Epithelial cell of proximal tubule (primary cell): ENCODE measurements at regions not wholly inside any gene's neighbourhood (a gene's known extent, or its start where the extent isn't known, plus 50 kb on each side); places are given as distances from the start of the nearest gene placed in this dataset.

Experiments used
- DNase-seq: peaks from one replicate; pipeline ENCODE4 v3.0.0-alpha.2; 2011; ENCODE audit warnings: low read depth
- H3K4me3 ChIP-seq: 2 replicates; pipeline ENCODE4 v1.5.1; 2011; ENCODE audit warnings: low read depth, mild to moderate bottlenecking, low read length
- TF ChIP-seq, protein P1 (sequence below): conservative IDR thresholded peaks from 2 replicates; pipeline ENCODE4 v1.5.1; 2012; ENCODE audit warnings: low read depth, mild to moderate bottlenecking, low read length

DNA sequence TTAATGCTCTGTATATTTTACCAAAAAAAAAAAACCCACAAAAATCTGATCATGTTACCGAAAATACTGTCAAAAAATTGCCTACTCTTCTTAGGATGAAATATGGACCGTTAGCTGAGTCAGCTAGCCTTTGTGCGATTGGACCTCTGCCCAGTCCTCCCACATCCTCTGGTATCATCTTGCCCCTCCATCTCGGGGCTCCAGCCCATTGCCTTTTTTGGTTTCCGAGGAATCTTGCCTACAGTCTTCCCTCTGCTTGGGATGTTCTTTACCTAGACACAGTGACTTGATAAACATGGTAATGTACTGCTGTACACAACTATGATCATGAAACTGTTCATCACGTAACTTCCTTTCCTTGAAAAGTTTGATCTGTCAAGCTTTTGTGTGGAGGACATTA, 371.4 kb downstream of the SV2B start:
- no peak for DNase-seq
- TF ChIP-seq, protein P1, sequence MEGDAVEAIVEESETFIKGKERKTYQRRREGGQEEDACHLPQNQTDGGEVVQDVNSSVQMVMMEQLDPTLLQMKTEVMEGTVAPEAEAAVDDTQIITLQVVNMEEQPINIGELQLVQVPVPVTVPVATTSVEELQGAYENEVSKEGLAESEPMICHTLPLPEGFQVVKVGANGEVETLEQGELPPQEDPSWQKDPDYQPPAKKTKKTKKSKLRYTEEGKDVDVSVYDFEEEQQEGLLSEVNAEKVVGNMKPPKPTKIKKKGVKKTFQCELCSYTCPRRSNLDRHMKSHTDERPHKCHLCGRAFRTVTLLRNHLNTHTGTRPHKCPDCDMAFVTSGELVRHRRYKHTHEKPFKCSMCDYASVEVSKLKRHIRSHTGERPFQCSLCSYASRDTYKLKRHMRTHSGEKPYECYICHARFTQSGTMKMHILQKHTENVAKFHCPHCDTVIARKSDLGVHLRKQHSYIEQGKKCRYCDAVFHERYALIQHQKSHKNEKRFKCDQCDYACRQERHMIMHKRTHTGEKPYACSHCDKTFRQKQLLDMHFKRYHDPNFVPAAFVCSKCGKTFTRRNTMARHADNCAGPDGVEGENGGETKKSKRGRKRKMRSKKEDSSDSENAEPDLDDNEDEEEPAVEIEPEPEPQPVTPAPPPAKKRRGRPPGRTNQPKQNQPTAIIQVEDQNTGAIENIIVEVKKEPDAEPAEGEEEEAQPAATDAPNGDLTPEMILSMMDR, result no peak
- no peak overlapping the region for H3K4me3 ChIP-seq

DNA sequence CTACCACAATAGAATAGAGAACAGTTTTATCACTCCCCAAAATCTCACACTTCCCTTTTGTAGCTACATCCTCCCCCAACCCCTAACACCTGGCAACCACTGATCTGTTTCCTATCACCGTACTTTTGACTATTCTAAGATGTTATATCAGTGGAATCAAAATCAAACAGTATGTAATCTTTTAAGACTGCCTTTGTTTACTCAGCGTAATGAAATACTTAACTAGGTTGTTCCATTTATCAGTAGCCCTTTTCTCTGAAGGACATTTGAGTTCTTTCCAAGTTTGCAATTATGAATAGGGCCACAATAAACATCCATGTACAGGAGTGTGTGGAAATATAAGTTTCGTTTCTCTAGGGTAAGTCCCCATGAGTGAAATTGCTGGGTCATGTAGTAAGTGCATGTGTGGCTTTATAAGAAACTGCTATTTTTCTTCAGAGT, 372.3 kb downstream of the SV2B start:
- H3K4me3 ChIP-seq, result no peak overlapping the region
- TF ChIP-seq, protein P1, result no peak
- DNase-seq, result no peak

DNA sequence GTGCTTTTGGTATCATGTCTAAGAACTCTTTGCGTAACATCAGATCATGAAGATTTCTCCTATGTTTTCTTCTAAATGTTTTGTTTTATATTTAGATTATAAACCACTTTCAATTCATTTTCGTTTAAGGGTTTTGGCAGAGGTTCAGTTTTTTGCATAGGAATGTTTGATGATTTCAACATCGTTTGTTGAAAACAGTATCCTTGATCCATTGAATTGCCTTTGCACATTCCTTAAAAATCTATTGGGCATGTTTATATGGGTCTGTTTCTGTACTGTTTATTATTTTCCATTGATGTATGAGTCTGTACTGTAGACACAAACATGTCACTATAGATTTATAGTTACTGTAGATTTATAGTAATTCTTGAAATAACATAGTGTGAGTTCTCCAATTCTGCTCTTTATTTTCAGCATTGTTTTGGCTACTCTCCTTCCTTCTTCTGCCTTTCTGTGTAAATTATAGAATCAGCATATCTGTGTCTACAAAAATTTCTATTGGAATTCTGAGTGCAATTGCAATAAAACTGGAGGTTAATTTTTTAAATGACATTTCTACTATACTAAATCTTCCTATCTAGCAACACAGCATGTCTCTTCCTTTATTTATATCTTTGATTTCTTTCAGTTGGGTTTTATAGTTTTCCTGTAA, 374.0 kb downstream of the SV2B start:
- TF ChIP-seq, protein P1, result no peak
- no peak for DNase-seq
- H3K4me3 ChIP-seq, result no peak overlapping the region

DNA sequence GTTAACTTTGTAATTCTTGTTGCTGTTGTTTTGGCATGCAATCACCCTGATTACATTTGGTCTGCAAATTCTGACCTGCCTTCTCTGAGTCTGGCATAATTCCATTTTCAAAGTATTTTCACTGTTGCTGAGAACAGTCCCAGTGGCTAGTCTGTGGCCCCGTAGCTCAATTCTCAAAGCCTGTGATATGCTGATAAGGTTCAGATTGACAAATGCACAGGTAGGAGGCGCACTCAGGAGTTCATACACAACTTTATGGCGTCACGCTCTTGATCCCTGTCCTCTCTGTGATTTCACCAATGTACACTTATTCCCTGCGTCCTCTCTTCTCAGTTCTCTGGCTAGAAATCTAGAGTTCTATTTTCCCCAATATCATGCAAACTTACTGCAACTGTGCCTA, 376.6 kb upstream of the SLCO3A1 start:
- TF ChIP-seq, protein P1, result no peak
- H3K4me3 ChIP-seq, result no peak overlapping the region
- no peak for DNase-seq

DNA sequence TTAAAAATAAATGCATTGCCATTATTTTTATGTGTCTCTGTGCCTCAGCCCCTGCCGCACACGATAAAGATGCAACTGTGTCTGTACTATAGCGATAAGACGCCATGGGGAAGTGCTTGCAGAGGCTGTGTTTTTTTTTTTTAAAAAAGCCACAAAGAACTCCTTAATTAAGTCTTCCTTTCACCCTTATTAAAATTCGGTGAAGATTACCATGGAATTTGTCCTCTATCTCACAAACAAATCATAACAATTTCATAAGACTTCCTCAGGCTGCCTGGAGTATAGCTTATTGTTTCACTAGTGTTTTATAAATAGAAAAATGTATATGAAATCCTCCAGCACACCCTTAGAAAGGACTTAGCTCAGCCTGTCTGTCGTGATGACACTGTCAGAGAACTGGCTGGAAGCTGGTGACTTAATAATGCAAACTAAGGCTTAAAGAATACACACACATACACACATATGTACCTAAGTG, 374.8 kb upstream of the SLCO3A1 start:
- TF ChIP-seq, protein P1, result no peak
- no peak overlapping the region for H3K4me3 ChIP-seq

DNA sequence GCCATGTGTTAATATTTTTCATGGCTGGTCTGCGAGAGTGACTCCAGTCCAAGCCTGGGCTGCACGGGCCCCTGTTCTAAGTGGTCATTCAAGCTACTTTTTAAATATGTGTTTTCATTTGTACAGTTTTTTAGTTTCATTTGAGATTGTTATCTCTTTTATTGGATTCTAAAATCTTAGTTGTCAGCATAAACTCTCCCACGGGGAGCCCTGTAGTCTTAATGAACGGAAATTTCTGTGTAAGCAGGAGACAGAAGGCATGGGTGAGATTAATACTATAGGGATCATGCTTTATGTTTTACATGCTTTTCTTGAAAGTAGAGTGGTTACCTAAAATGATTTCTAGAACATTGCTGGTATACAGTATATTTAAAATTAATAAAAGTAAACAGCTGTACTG, 373.1 kb upstream of the SLCO3A1 start:
- TF ChIP-seq, protein P1, result no peak
- DNase-seq, result no peak
- no peak overlapping the region for H3K4me3 ChIP-seq

More for the DNA sequence above, 374.8 kb upstream of the SLCO3A1 start:
- DNase-seq, result no peak

DNA sequence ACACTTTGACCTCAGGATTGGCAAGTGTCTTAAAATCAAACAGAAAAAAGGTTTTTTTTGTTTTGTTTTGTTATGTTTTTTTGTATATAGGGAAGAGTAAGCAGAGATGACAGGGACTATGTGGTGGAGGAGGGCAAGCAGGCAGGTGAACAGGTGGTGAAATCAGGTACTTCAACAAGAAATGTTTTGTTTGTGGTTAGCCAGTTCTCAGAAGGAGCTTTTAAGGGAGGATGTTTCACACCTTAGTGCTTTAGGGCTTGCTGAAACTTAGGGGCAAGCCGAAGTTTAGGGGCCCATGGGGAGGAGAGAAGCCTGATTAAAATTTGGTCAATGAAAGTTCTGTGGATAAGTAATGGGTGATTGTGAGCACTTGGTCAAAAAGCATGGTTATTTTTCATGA, 370.7 kb upstream of the SLCO3A1 start:
- DNase-seq, result no peak

More for the DNA sequence above, 370.7 kb upstream of the SLCO3A1 start:
- H3K4me3 ChIP-seq, result no peak overlapping the region
- TF ChIP-seq, protein P1, result no peak
